IMR-90 (cell line): ENCODE measurements at regions not wholly inside any gene's neighbourhood (a gene's known extent, or its start where the extent isn't known, plus 50 kb on each side); places are given as distances from the start of the nearest gene placed in this dataset.

Experiments
- BHLHE40 ChIP-seq: fragments of 150-350 bp; IDR thresholded peaks from 2 replicates; pipeline ENCODE4 v1.6.1; 2016; ENCODE audit warnings: mild to moderate bottlenecking, low read depth, low read length
- CHD1 ChIP-seq: IDR thresholded peaks from 2 replicates; pipeline ENCODE4 v1.6.1; 2012; ENCODE audit warnings: low read depth, low read length, improper control_type of control experiment
- CTCF ChIP-seq: conservative IDR thresholded peaks from 2 replicates; pipeline ENCODE4 v1.5.1; 2012; ENCODE audit warnings: mild to moderate bottlenecking, low read depth, low read length, improper control_type of control experiment
- MXI1 ChIP-seq: IDR thresholded peaks from 2 replicates; pipeline ENCODE4 v1.6.1; 2012; ENCODE audit warnings: low read depth, mild to moderate bottlenecking, low read length, moderate library complexity, borderline replicate concordance
- POLR2A ChIP-seq: IDR thresholded peaks from 2 replicates; pipeline ENCODE4 v1.6.1; 2012; ENCODE audit warnings: mild to moderate bottlenecking, low read depth, low read length
- RAD21 ChIP-seq: IDR thresholded peaks from 2 replicates; pipeline ENCODE4 v1.6.1; 2012; ENCODE audit warnings: low read length, improper control_type of control experiment
- RCOR1 ChIP-seq: IDR thresholded peaks from 2 replicates; pipeline ENCODE4 v1.6.1; 2012; ENCODE audit warnings: mild to moderate bottlenecking, low read length, improper control_type of control experiment; ENCODE audit not compliant: insufficient replicate concordance
- SMC3 ChIP-seq: fragments of 150-350 bp; IDR thresholded peaks from 2 replicates; pipeline ENCODE4 v1.6.1; 2016; ENCODE audit warnings: low read depth, mild to moderate bottlenecking, antibody characterized with exemption, low read length, moderate library complexity
- USF2 ChIP-seq: fragments of 150-350 bp; IDR thresholded peaks from 2 replicates; pipeline ENCODE4 v1.6.1; 2017; ENCODE audit warnings: mild to moderate bottlenecking, antibody characterized with exemption, low read length, low read depth

GRCh38 chr1:57976216-57976615, 552.4 kb upstream of the DAB1 start:
- TF ChIP-seq POLR2A (no peak), RCOR1 (no peak), MXI1 (no peak), USF2 (no peak), CTCF (no peak), RAD21 (no peak), BHLHE40 (no peak), SMC3 (no peak), CHD1 (no peak)
